Effector memory CD8-positive, alpha-beta T cell (primary cell): ENCODE measurements at regions not wholly inside any gene's neighbourhood (a gene's known extent, or its start where the extent isn't known, plus 50 kb on each side); places are given as distances from the start of the nearest gene placed in this dataset.
"Not testable (repeated sequence)": the region's sequence is repeated elsewhere in the genome, so short reads cannot be mapped to it uniquely, and the experiment has no call there.

ENCODE experiments used
- ATAC-seq: fragments of 150-1000 bp; cut with Tn5 transposase; replicated peaks from 2 replicates; pipeline ENCODE4 v1.10.0; 2021; ENCODE audit warnings: mild to moderate bottlenecking, moderate library complexity
- DNase-seq, 3 experiments: peaks; one replicate each; pipeline ENCODE4 v3.0.0; 2021
- H3K27ac Mint-ChIP-seq, 2 donors: one replicate each; pipeline ENCODE4 v1.8.0; 2022; ENCODE audit warnings: mild to moderate bottlenecking in 2 of 2, mixed read lengths in 2 of 2, moderate library complexity in 2 of 2
- H3K27me3 Mint-ChIP-seq, 2 donors: one replicate each; pipeline ENCODE4 v1.8.0; 2022; ENCODE audit warnings: mixed read lengths in 2 of 2
- H3K36me3 Mint-ChIP-seq: one replicate; pipeline ENCODE4 v1.8.0; 2022; ENCODE audit warnings: mild to moderate bottlenecking, moderate library complexity, mixed read lengths; ENCODE audit not compliant: insufficient read depth
- H3K4me1 Mint-ChIP-seq, 2 donors: one replicate each; pipeline ENCODE4 v1.8.0; 2022; ENCODE audit warnings: low read depth in 2 of 2, mixed read lengths in 2 of 2
- H3K4me3 Mint-ChIP-seq, 2 donors: one replicate each; pipeline ENCODE4 v1.8.0; 2022; ENCODE audit warnings: mild to moderate bottlenecking in 2 of 2, mixed read lengths in 2 of 2, moderate library complexity in 2 of 2
- H3K9me3 Mint-ChIP-seq, 2 donors: one replicate each; pipeline ENCODE4 v1.8.0; 2022; ENCODE audit warnings: mixed read lengths in 2 of 2

- Mint-ChIP-seq H3K27me3 (peaks cover 42 to 64% of the 10 kb centered on the region in 2 donors), H3K36me3 (no peaks in the 10 kb centered on the region), H3K4me1 (no peaks in the 10 kb centered on the region), H3K9me3 (no peaks in the 10 kb centered on the region), H3K27ac (no peak overlapping the region), H3K4me3 (no peak overlapping the region)
- ATAC-seq (no peak), DNase-seq (no peak)
Measured at GRCh38 chr20:57780398-57780797, 70.6 kb upstream of the PMEPA1 start.

GRCh38 chr20:57779401-57780003 is 69.7 kb upstream of the PMEPA1 start:
- ATAC-seq (no peak), DNase-seq (no peak)
- H3K4me3 Mint-ChIP-seq, result no peak overlapping the region
- H3K27me3 Mint-ChIP-seq, result peaks cover 47 to 71% of the 10 kb centered on the region in 2 donors
- H3K4me1 Mint-ChIP-seq, result no peaks in the 10 kb centered on the region
- no peaks in the 10 kb centered on the region for H3K9me3 Mint-ChIP-seq
- H3K27ac Mint-ChIP-seq, result no peak overlapping the region
- no peaks in the 10 kb centered on the region for H3K36me3 Mint-ChIP-seq

- no peak overlapping the region for H3K27ac Mint-ChIP-seq
- H3K36me3 Mint-ChIP-seq, result no peaks in the 10 kb centered on the region
- peaks cover 53 to 79% of the 10 kb centered on the region in 2 donors for H3K27me3 Mint-ChIP-seq
- DNase-seq (no peak), ATAC-seq (no peak)
- no peak overlapping the region for H3K4me3 Mint-ChIP-seq
- H3K9me3 Mint-ChIP-seq, result no peaks in the 10 kb centered on the region
- no peaks in the 10 kb centered on the region for H3K4me1 Mint-ChIP-seq
Measured at GRCh38 chr20:57777911-57778310, 68.1 kb upstream of the PMEPA1 start.

DNA sequence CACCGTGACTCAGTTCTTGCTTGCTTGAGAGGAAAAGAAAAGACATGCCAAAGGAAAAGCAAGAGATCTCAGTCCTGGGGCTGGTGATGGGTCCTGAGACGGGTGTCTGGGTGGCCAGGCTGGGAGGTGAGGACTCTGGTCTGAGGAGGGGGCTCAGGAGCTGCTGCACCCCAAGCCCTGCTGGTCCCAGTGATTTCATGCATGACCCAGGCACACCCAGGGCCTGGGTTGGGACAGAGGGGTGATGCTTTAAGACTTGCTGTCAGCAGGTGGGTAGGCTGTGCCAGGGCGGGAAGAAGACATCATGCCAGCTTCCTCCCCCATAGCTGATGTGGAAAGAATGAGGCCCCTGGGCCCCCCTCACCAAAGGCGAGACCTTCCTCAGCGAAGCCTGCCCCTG is 65.1 kb upstream of the PMEPA1 start:
- no peak overlapping the region for H3K27ac Mint-ChIP-seq
- peaks cover 49 to 72% of the 10 kb centered on the region in 2 donors for H3K27me3 Mint-ChIP-seq
- no peak overlapping the region for H3K4me3 Mint-ChIP-seq
- ATAC-seq (no peak), DNase-seq (no peak)
- H3K9me3 Mint-ChIP-seq, result no peaks in the 10 kb centered on the region
- no peaks in the 10 kb centered on the region for H3K4me1 Mint-ChIP-seq
- H3K36me3 Mint-ChIP-seq, result no peaks in the 10 kb centered on the region

DNA sequence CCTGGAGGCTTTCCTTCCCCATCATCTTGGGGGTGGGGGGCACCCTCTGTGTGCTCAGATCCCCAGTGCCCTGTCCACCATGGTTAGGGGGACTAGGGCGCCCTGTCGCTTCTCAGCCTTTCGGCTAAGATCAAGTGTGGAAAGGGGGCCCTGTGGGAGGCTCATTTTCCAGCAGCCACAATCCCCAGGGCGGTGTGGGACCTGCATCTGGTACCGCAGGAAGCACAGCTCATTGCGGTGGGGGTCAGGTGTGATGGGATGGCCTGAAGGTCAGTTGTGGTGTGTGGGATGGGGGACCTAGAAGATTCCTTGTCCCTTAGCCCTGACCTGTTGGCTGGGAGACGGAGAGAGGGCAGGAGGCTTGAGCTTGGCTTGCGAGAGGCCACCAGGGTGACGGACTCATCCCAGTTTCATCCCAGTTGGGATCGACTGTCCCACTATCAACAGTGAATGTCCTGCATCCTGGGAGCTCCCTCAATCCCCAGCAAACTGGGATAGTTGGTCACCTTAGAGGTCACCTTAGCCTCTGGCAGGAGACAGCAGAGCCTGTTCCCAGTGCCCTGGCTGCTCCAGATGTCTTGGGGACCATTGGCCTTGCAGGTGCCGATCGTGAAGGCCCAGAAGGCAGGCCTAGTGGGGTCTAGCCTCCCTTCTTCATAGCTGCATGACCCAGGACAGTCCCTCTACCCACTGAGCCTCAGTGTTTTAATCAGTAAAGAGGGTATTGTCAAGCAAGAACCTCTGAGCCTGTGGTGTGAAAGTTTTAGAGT is 64.5 kb upstream of the PMEPA1 start:
- H3K27me3 Mint-ChIP-seq, result peaks cover 51 to 73% of the 10 kb centered on the region in 2 donors
- H3K27ac Mint-ChIP-seq, result no peak overlapping the region
- no peaks in the 10 kb centered on the region for H3K4me1 Mint-ChIP-seq
- no peak for DNase-seq
- no peak overlapping the region for H3K4me3 Mint-ChIP-seq
- peaks cover 2% of the 10 kb centered on the region for H3K36me3 Mint-ChIP-seq
- H3K9me3 Mint-ChIP-seq, result no peaks in the 10 kb centered on the region
- no peak for ATAC-seq

DNA sequence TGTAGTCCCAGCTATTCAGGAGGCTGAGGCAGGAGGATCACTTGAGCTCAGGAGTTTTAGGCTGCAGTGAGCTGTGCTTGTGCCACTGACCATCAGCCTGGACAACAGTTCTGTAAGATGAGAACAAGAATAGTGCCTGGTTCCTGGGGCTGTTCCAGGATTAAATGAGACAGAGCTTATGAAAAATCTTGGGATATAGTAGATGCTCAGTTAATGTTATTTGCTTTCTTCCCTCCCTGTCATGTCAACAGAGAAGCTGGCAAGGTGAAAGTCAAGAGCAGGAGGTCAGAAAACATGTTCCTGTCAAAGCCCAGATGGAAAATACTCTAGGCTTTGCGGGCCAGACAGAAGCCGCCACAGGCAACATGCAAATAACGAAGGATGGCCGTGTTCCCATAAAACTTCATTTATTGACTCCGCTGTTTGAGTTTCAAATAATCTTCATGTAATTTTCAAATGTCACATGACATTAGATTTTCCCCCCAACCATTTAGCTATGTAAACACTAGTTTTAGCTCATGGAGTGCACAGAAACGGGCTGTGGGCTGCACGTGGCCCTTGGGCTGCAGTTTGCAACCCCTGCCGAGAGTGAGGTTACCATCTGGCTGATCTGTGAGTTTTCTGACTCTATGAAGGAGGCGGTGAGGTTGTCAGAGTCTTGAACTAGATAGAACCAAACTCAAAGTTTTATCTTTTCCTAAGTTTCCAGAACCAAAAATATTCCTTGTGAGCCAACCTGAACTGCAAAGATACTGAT is 63.4 kb upstream of the PMEPA1 start:
- H3K9me3 Mint-ChIP-seq, result no peaks in the 10 kb centered on the region
- H3K27me3 Mint-ChIP-seq, result peaks cover 45 to 69% of the 10 kb centered on the region in 2 donors
- H3K36me3 Mint-ChIP-seq, result peaks cover 2% of the 10 kb centered on the region
- H3K4me1 Mint-ChIP-seq, result no peaks in the 10 kb centered on the region
- no peak for ATAC-seq
- no peak overlapping the region for H3K4me3 Mint-ChIP-seq
- DNase-seq, result no peak
- no peak overlapping the region for H3K27ac Mint-ChIP-seq

DNA sequence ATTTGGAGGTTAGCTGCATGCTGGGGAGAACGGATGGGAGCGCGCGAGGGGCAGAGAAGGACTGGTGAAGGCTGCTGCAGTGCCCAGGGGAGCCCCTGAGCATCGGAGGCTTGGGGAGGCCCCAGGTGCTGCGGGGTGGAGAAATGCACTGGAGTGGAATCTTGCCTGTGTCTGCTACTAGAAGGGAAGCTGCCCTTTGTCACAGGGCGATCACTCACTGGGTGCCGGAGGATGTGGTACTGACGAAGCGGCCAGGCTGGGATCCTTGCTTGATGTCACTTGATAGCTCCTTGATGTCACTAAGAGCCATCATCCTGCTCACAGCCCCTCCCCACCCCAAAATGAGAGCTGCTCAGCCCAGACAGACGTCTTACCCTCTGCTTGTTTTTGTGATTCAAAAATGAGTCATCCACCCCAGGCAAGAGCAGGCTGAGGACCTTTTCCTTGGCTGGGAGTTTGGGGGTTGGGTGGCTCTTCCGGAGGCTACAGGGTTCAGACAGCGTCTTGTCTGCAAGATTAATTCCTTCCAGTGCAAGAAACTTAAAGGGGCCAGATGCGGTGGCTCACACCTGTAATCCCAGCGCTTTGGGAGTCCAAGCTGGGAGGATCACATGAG is 62.6 kb upstream of the PMEPA1 start:
- DNase-seq, result no peak
- peak; percentile 78 for ATAC-seq
- Mint-ChIP-seq H3K9me3 (no peaks in the 10 kb centered on the region), H3K4me3 (no peak overlapping the region), H3K4me1 (no peaks in the 10 kb centered on the region), H3K27me3 (peaks cover 40 to 69% of the 10 kb centered on the region in 2 donors), H3K27ac (no peak overlapping the region), H3K36me3 (peaks cover 2% of the 10 kb centered on the region)

- Mint-ChIP-seq H3K27me3 (peaks cover 33 to 63% of the 10 kb centered on the region in 2 donors), H3K4me3 (no peak overlapping the region), H3K36me3 (peaks cover 2% of the 10 kb centered on the region), H3K27ac (no peak overlapping the region), H3K4me1 (no peaks in the 10 kb centered on the region), H3K9me3 (no peaks in the 10 kb centered on the region)
- no peak for ATAC-seq
- no peak for DNase-seq
Measured at GRCh38 chr20:57770852-57771720, 61.3 kb upstream of the PMEPA1 start.

- not testable (repeated sequence) for H3K4me1 Mint-ChIP-seq, H3K9me3 Mint-ChIP-seq, H3K27ac Mint-ChIP-seq, ATAC-seq, H3K4me3 Mint-ChIP-seq, H3K36me3 Mint-ChIP-seq, DNase-seq
- H3K27me3 Mint-ChIP-seq, result peaks cover 31 to 57% of the 10 kb centered on the region in 2 donors
Measured at GRCh38 chr20:57770401-57770800, 60.6 kb upstream of the PMEPA1 start.

DNA sequence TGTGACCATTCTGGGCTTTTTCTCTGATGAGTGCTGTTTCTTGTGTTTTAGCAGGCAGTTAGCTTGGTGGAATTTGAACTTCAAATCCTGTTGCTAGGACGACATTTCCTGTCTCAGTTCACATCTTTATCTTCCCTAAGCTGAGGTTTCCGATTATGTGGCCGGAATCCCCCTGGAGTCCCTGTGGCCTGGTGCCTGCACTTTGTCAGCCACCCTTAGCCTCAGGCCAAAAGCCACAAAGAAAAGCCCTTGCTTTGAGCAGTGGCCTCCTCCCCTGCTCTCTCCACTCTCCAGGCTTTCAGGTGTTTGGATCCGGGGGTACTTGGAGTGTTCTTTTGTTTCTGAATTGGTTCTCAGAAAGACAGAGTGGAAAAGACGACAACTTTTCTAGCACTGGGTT is 59.9 kb upstream of the PMEPA1 start:
- Mint-ChIP-seq H3K9me3 (no peaks in the 10 kb centered on the region), H3K27ac (no peak overlapping the region), H3K27me3 (peaks cover 28 to 51% of the 10 kb centered on the region in 2 donors), H3K36me3 (peaks cover 2% of the 10 kb centered on the region), H3K4me3 (no peak overlapping the region), H3K4me1 (no peaks in the 10 kb centered on the region)
- ATAC-seq (no peak), DNase-seq (no peak)

DNA sequence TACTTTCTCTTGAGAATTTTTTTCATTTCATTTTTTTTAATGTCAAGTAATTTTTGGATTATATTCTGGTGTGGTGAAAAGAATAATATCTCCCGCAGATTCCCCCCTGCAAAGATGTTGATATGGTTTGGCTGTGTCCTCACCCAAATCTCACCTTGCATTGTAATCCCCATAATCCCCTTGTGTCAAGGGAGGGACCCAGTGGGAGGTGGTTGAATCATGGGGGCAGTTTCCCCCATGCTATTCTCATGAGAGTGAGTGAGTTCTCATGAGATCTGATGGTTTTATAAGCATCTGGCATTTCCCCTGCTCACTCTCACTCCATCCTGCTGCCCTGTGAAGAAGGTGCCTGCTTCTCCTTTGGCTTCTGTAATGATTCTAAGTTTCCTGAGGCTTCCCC is 58.7 kb upstream of the PMEPA1 start:
- H3K9me3 Mint-ChIP-seq, result no peaks in the 10 kb centered on the region
- no peak overlapping the region for H3K27ac Mint-ChIP-seq
- H3K27me3 Mint-ChIP-seq, result peaks cover 32 to 42% of the 10 kb centered on the region in 2 donors
- DNase-seq (no peak), ATAC-seq (no peak)
- peaks cover 2% of the 10 kb centered on the region for H3K36me3 Mint-ChIP-seq
- no peak overlapping the region for H3K4me3 Mint-ChIP-seq
- H3K4me1 Mint-ChIP-seq, result no peaks in the 10 kb centered on the region

DNA sequence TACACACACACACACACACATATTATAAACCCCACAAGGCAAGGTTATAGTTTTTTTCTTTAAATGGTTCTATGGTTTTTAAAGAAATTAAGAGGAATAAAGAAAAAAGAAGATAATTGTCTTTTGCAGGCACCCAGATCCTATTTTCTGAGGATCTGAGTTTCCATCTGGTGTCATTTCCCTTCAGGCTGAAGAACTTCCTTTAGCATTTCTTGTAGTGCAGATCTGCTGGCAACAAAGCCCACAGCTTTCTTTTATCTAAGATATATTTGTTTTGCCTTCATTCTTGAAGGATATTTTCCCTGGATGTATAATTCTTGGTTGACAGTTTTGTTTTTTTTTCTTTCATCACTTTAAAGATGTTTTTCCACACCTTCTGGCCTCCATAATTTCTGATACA is 57.6 kb upstream of the PMEPA1 start:
- Mint-ChIP-seq H3K4me3 (no peak overlapping the region), H3K27me3 (peaks cover 29 to 42% of the 10 kb centered on the region in 2 donors), H3K36me3 (peaks cover 2% of the 10 kb centered on the region), H3K4me1 (no peaks in the 10 kb centered on the region), H3K9me3 (no peaks in the 10 kb centered on the region), H3K27ac (no peak overlapping the region)
- DNase-seq (no peak), ATAC-seq (no peak)

GRCh38 chr20:57763235-57763595 is 53.4 kb upstream of the PMEPA1 start:
- no peak overlapping the region for H3K27ac Mint-ChIP-seq
- H3K4me3 Mint-ChIP-seq, result no peak overlapping the region
- H3K4me1 Mint-ChIP-seq, result no peaks in the 10 kb centered on the region
- no peaks in the 10 kb centered on the region for H3K9me3 Mint-ChIP-seq
- no peaks in the 10 kb centered on the region for H3K36me3 Mint-ChIP-seq
- H3K27me3 Mint-ChIP-seq, result peaks cover 39 to 45% of the 10 kb centered on the region in 2 donors
- DNase-seq (no peak), ATAC-seq (no peak)
